ENCODE measurements at regions not wholly inside any gene's neighbourhood (a gene's known extent, or its start where the extent isn't known, plus 50 kb on each side); places are given as distances from the start of the nearest gene placed in this dataset.
"Not testable (repeated sequence)": the region's sequence is repeated elsewhere in the genome, so short reads cannot be mapped to it uniquely, and the experiment has no call there.

GRCh38 chr1:206312274-206312665 is 108.9 kb downstream of the SRGAP2 start:
- TF ChIP-seq CTCF (IDR thresholded peaks at IDR 0.05); ZFP36 (IDR thresholded peaks at IDR 0.05; ENCODE audit: borderline replicate concordance, partially characterized antibody): not testable (repeated sequence)
